SHP77 (cell line): ENCODE measurements at regions not wholly inside any gene's neighbourhood (a gene's known extent, or its start where the extent isn't known, plus 50 kb on each side); places are given as distances from the start of the nearest gene placed in this dataset.
"Not testable (repeated sequence)": the region's sequence is repeated elsewhere in the genome, so short reads cannot be mapped to it uniquely, and the experiment has no call there.

ENCODE experiments used
- DNase-seq, 2 experiments: peaks; one replicate each; lab custom pipeline; 2025; lab: John Stamatoyannopoulos, UW

- DNase-seq, result no peak
Measured at GRCh38 chr9:82382887-82383616, 394.5 kb downstream of the SPATA31D1 start.

DNA sequence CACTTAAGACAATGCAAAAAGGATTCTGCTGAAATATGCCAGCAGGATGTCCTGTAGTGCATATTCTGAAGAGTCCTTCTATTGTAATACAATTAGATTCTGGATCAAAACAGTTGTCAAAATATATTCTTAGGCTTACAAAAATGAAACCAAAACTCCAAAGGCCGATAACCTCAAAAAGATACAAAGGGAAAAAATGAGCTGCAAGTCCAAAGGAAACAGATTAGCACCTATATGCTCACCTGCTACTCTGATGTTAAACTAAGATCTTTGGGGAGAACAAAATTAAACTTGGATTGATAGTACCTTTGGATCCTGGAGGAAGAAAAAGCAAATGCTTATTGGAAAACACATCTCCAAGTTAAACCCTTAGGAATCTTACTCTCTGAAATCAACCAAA, 397.1 kb downstream of the SPATA31D1 start:
- DNase-seq, result no peak

DNA sequence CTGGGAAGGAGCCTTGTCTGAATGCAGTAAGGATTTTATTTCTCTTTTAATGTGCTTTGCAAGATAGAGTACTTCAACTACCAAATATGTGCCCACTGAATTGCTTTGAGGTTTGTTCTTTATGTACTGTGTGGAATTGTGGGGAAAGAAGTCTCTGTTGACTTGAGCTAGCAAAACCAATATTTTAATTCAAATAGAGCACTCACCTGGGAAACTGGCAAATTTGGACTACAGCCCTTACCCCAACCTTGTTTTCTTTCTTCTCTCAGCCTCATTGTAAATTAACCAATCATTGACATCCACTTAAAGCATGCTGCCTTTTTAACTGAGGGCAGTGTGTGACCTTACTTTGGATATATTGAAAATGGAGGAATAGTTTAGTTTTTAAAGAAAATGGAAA, 409.0 kb downstream of the SPATA31D1 start:
- DNase-seq, result no peak

DNA sequence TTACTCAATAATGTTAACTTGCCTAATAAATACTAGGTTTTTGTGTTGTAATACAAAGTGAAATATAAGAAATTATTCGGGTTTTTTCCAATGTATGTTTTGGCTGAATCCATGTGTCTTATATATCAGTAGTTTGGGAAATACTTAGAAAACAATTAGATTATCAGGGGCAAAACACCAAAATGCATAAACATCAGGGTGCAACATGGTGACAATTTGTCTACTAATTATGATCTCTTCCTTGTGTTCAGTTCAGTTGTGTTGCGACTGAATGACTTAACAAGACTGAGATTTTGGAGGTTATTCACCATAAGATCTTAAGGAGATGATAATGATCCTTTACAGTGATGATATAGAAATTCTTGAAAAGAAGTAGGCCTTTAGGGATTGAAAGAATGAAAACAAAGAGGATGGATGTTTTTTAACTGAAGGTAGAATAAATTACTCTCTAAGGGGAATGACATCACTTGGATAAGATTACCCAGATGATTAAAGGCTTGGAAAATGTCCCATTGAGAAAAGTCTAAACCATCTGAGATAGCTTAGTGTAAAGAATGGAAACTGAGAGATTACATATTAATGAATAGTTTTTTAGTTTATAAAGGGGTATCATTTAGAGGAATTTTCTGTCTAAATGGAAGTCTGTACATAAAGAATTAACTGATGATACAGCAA, 415.8 kb downstream of the SPATA31D1 start:
- DNase-seq, result no peak

DNA sequence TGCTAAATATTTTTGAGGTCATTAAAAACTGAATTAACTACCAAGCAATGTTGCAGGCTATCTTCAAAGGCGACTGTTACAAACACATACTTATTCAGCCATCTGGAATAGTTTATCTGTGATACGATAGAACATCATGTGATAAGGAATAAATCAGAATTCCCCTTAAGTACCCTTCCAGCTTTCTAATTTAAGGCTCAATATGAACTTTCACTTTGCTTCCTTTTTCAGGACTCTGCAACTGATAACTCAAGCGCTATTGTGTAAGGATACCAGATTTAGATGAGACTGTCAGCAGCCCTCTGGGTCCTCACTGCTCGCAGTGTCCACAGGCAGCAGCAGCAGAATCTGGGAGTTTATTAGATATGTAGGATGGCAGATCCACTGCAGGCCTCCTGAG, 416.3 kb downstream of the SPATA31D1 start:
- DNase-seq, result no peak

DNA sequence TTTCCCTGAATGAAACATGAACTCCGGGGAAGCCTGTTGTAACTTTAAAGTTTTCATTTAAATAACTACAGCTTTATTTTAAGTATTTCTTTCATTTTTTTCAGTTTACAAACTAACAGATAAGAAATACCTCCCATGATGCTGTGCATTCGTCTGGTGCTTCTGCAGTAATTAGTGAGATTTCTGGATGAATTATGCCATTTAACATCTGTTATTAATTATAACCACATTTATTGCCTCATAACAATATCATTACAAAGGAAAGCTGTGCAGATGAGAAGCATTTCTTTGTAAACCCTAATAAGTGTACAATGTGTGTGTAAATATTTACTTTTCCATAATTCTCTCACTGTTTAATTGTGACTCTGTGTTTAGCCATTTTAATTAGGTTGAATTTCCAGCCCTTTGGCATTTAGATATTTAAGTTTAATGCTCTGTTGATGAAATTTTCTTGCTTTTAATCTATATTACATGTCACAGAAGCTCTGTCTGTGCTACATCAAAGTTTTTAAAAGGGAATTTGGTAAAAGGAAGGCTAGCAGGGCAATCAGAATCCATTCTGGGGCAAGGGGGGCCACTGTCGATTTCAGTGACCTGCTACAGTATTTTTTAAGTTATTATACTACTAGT, 418.0 kb downstream of the SPATA31D1 start:
- DNase-seq, result no peak

- DNase-seq, result no peak
Measured at GRCh38 chr9:82410306-82410705, 421.7 kb downstream of the SPATA31D1 start.

GRCh38 chr9:82410866-82411265, 422.3 kb downstream of the SPATA31D1 start:
- no peak for DNase-seq

- DNase-seq, result no peak
Measured at GRCh38 chr9:82412586-82413305, 424.2 kb downstream of the SPATA31D1 start.

DNA sequence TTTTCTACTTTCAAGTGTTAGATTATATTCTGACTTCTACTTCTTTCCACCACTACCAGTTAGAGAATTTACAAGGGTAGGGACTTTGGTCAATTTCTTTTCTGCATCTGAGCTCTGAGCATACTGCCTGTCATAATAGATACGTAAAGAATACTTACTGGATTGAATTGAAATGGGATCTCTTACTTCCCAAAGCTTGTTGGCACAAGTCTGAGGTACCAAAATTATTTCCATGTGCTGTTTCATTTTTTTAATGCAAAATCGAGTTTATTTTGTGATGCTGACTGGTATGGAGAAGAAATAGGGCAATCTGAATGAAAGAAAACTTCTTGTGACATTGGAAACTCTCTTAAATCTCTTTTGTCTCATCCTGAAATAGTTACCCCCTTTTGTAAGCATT, 428.9 kb downstream of the SPATA31D1 start:
- DNase-seq, result no peak

- no peak for DNase-seq
Measured at GRCh38 chr9:82418334-82418733, 429.8 kb downstream of the SPATA31D1 start.

- DNase-seq, result no peak
Measured at GRCh38 chr9:82419696-82420486, 431.3 kb downstream of the SPATA31D1 start.

DNA sequence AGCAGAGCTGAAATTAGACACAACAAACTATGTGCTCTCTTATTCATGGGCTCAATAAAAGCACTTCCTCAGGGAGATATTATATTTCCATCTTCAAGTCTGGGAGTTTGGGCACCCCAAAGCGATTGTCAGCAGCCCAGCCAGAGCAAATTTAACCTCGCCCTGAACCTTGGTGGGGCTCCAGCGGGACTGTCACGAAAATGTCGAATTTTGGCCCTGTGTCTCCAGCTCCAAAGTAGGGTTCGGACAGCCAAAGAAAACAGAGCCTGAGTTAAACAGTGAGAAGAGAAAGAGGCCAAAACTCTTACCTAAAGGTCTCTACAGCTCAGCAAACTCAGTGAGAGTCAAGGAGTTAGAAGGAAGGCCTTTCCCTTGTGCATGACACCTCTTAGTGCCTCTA, 432.9 kb downstream of the SPATA31D1 start:
- no peak for DNase-seq

DNA sequence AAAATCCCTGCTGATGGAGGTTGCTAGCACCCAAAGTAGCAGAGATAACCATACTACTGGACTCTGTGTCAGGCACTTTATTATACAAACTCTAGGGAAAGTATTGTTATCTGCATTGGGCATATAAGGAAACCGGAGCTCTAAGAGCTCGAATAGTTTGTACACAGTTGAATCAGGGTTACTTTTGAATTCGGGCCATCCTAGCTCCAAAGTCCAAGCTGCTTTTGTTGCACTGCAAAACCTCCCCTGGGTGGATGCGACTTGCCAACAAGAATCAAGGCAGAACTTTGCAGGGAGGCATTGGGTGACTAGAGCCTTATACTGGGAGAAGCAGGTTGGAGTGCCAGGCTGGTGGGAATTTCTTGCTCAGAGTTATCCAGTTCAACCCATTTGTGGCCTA, 435.1 kb downstream of the SPATA31D1 start:
- no peak for DNase-seq

GRCh38 chr9:82424599-82425120, 436.1 kb downstream of the SPATA31D1 start:
- no peak for DNase-seq

DNA sequence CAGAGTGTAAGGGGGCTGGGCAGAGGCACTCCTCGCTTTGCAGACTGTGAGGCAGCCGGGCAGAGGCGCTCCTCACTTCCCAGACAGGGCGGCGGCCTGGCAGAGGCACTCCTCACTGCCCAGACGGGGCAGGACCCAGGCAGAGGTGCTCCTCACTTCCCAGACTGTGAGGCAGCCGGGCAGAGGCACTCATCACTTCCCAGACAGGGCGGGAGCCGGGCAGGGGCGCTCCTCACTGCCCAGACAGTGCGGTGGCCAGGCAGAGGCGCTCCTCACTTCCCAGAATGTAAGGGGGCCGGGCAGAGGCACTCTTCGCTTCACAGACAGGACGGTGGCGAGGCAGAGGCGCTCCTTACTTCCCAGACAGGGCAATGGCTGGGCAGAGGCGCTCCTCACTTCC, 442.5 kb downstream of the SPATA31D1 start:
- no peak for DNase-seq

- DNase-seq, result not testable (repeated sequence)
Measured at GRCh38 chr9:82433290-82433931, 444.8 kb downstream of the SPATA31D1 start.

DNA sequence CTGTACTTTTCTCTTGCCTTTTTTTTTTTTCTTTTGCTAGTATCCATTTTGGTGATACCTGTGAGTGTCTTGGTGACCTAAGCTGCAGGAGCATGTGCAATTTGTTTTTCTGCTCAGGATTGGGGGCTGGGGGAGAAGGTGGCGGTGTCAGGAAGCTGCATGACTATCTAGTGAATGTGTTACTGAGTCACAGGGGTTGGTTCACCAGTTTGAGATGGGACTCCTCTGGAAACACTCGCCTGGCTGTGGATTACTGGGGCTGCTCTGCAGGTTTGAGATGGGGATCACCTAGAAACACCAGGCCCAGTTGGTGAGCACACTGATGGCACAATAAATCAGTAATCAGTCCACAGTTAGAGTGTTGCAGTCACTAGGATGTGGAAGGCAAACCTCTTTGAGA, 447.9 kb downstream of the SPATA31D1 start:
- no peak for DNase-seq

DNA sequence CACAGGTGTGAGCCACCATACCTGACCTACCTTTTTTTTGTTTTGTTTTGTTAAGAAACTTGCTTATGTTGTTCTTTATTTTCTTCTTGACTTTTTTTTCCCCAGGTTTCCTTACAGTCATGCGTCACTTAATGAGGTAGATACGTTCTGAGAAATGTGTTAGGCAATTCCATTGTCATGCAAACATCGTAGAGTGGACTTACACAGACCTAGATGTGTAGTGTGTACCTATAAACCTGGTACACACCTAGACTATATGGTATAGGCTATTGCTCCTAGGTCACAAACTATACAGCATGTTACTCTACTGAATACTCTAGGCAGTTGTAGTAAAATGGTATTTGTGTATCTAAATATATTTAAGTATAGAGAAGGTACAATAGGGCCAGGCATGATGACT, 448.6 kb downstream of the SPATA31D1 start:
- DNase-seq, result not testable (repeated sequence)

GRCh38 chr9:82438581-82438980, 450.0 kb downstream of the SPATA31D1 start:
- DNase-seq, result no peak

GRCh38 chr9:82443312-82443711, 454.7 kb downstream of the SPATA31D1 start:
- DNase-seq, result no peak
